Fibroblast of skin of back (primary cell): ENCODE measurements at regions not wholly inside any gene's neighbourhood (a gene's known extent, or its start where the extent isn't known, plus 50 kb on each side); places are given as distances from the start of the nearest gene placed in this dataset.

Source experiments
- DNase-seq: peaks from one replicate; pipeline ENCODE4 v3.0.0-alpha.2; 2013

DNA sequence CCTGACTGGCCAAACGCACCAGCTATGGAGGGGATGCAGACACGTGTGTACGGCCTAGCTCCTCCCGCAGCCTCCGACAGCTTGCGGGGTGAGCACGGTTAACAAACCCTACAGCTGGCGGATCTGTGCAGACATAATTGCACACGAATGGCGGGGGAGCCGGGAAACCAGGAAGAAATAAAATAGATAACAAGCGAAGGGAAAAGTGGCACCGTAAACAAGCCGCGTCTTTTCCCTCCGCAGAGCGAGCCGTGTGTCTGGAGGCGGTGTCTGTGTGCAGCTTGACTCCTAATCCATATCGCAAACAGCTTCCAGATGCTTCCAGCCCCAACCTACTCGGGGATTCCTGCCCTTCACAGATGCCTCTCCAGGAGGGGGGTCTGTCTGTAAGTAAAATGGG lies 853.1 kb upstream of the SALL3 start:
- no peak for DNase-seq

DNA sequence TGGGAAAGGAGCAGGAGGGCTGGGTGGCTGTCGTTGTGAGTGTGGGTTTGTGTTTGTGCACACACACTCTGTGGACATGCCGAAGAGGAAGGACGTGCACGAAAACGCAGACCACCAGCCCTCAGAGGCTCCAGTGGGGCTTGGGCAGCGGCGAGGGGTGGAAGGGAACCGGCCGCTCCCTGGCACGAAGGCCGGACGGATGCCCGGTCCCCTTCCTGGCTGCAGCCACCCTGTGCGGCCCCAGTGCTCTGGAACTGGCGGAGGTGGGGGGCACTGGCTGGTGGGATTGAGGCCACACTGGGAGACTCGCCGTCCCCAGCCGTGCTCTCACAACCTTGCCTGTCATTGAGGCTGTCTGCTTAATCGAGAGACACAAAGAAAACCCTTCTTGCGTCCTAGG lies 852.6 kb upstream of the SALL3 start:
- DNase-seq: no peak

DNA sequence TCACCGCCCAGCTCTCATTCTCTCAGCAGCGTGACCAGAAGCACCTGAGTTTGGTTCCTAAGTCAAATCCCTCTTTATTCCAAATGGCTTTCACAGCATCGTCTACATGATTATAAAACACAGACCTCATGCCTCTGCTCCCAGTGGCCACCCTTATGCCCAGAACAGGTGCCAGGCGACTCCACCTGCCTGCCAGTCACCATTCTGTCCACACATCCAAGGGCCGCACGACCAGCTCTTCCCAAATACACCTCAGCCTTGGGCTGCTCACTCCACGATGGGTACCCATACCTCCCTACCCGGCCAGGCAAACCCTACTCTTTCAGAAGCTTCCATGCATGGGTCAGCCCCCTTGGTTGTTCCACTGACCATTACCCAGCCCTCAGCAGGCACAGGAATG lies 851.6 kb upstream of the SALL3 start:
- no peak for DNase-seq

GRCh38 chr18:78129260-78129659 lies 850.4 kb upstream of the SALL3 start:
- no peak for DNase-seq

DNA sequence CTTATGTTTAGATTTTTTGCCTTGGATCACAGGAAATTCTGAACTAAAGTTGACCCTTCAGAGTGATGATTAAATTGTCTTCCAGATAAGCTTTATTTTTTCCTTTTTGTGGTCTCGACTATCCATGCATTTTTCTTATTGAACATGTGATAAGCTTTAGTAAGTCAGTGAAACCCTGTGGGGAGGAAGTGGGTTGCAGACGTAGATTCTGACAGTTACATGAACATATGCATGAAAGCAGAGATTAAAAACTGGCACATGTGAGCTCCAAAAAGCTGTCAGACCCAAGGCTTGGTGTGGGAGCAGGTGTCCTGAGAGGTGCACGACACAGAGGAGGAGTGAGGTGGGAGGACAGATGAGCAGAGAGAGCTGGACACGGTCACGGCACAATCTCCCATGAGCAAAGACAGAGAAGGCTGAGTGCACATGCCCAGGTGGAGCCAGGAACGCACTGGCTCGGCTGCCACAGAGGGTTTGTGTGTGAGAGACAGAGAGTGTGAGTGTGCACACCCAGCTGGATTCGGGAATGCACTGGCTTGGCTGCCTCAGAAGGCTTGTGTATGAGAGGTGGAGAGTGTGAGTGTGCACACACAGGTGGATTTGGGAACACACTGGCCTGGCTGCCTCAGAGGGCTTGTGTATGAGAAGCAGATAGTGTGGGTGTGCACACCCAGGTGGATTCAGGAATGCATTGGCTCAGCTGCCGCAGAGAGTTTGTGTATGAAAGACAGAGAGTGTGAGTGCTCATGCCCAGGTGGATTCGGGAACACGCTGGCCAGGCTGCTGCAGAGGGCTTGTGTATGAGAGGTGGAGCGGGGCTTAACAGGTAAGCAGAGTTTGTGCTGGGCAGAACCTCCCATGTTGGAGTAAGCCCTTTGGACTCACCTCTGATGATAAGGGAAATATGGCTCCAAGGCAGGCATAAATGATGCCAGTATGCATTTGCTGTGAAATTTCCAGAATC lies 849.1 kb upstream of the SALL3 start:
- peak; percentile 0 for DNase-seq

- no peak for DNase-seq
Measured at GRCh38 chr18:78133729-78134128, 845.9 kb upstream of the SALL3 start.

GRCh38 chr18:78136986-78137385 lies 842.6 kb upstream of the SALL3 start:
- no peak for DNase-seq

DNA sequence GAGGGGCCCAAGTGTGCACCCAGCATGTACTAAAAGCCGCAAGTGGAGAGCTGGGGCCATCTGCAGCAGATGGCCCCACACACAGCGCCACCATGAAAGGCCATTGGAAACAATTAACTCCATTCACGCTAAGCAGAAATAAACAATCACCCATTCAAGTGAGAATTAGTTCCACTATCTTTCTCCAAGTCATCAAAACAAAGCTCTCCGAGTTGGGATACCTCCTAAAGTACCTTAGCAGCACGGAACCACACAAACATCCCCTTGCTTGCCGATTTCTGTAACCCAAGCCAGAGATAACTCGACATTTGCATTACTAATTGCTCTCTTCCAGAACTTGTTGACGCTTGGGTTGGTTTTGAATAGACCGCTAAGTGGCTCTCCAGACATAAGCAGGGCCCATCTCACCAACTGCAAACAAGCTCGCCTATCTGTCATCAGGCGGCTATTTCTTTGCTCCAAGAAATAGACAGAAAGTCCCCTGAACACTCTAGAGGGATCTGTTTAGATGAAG lies 840.6 kb upstream of the SALL3 start:
- no peak for DNase-seq

- no peak for DNase-seq
Measured at GRCh38 chr18:78140294-78140693, 839.3 kb upstream of the SALL3 start.

DNA sequence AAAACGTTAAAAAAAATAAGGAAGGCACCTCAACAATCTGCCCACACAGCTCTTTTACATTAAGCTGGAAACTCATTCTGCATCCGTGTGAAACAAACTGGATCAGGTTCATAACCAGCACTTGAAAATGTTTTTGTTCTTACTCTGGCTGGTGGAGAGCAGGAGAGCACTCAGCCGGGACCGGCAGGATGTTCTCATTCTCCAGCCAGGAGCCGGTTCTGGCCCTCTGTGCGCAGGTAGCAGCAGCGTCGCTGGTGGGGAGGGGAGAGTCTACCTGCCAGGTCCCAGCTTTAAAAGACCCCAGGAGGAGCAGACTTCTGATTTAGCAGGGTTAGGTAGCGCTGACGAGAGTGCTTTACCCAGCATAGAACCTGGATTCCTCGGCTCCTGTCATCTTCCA lies 834.9 kb upstream of the SALL3 start:
- DNase-seq: no peak

DNA sequence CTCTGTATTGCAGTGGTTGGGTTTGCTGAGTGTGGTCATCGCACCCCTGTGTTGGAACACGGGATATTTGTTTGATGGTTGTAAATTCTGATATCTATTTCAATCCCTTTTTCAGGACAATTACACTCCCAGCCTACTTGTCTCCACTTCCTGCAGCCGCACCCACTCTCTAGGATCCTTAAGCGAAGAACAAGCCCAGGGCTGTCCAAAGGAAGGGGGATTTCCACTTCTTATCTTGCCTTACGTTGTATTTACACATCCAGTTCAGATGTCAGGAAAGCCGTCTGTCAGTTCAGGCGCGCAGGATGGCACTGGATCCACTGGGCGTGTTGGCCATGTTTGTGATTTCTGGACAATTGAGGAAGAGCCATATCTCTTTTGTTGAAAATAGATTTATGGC lies 834.5 kb upstream of the SALL3 start:
- no peak for DNase-seq

- DNase-seq: no peak
Measured at GRCh38 chr18:78146136-78147085, 833.2 kb upstream of the SALL3 start.

GRCh38 chr18:78150590-78150989 lies 829.0 kb upstream of the SALL3 start:
- DNase-seq: no peak

- no peak for DNase-seq
Measured at GRCh38 chr18:78151234-78151633, 828.4 kb upstream of the SALL3 start.

DNA sequence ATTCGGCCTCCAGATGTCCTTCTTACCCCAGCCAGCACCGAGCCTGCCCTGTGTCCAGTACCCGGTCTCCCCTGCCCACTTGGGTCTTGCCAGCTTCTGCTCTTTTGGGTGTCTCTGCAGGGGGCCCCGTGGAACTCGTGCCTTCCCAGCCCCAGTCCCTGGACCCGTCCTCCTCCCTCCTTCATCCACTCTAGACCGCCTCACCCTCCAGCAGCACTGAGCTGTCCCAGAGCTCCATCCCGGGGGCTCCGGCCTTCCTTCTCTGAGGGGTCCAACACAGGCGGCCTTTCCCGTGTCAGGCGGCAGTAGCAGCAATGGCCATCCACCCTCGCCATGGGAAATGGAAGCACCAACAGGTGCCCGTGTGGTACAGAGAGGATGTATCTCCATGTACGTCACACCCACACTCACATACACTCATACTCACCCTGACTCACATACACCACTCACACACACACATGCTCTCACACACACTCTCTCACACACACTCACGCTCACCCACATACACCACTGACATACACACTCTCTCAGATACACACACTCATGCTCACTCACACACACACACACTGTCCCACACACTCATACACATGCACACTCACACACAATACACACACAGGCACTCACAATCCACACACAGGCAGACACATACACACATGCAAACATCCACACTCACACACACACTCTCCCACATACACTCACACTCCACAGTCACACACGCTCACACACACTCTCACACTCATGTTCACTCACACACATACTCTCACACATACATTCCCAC lies 827.5 kb upstream of the SALL3 start:
- DNase-seq: no peak

GRCh38 chr18:78153362-78153761 lies 826.3 kb upstream of the SALL3 start:
- DNase-seq: no peak

GRCh38 chr18:78154444-78154843 lies 825.2 kb upstream of the SALL3 start:
- no peak for DNase-seq

- no peak for DNase-seq
Measured at GRCh38 chr18:78154853-78155252, 824.8 kb upstream of the SALL3 start.

- DNase-seq: no peak
Measured at GRCh38 chr18:78156466-78156865, 823.2 kb upstream of the SALL3 start.

DNA sequence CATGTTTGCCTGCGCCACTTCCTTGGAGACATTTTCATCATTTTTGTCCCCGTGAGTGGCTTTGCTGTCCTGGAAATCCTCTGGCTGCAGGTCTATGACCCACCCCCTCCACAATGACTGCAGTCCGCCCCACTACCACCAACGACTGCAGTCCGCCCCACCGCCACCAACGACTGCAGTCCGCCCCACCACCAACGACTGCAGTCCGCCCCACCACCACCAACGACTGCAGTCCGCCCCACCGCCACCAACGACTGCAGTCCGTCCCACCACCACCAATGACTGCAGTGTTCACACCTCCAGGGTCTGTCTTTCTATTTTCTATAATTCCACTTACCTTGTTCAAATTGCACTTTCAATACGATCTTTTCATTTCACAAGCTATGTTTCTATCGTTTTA lies 820.7 kb upstream of the SALL3 start:
- no peak for DNase-seq

DNA sequence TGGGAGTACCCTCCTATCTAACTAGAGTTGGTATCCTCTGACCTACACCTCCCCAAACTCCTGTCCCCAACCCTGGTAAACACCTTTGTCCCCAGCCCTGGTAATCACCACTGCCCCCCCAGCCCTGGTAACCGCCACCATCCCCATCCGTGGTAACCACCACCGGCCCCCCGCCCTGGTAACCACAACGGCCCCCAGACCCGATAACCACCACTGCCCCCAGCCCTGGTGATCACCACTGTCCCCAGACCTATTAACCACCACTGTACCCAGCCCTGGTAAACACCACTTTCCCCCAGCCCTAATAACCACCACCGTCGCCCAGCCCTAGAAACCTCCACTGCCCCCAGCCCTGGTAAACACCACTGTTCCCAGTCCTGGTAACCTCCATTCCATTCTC lies 820.2 kb upstream of the SALL3 start:
- DNase-seq: no peak

DNA sequence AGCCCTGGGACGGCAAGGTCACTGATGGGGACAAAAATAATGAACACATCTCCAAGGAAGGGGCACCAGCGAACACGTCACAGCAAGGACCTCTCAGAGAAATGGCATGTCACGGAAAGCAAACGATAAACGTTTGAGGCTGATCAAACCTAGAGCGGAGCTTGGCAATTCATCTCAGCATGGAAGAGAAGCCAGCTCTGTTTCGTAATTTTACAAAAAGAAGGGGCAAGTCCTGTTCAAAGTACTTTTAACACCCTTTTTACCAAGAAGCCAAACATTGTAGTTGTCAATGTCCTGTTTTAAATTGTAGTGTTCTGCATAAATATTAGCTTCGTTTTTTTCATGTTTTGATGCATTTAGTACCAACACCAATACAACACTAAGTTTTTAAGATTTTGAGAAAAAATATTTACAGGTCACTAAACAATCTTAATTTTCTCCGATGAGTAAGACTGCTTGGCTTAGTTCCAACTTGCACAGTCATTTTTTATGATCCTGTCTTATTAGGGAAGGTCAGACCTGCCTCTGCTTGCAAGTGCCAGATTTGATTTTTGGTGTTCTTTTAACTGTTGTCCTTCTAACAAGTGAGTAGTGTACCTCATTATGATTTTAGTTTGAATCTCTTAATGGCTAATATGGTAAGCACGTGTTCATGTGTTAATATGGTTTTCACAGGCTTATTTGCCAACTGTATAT lies 818.5 kb upstream of the SALL3 start:
- no peak for DNase-seq
